H1 (cell line): ENCODE measurements at regions not wholly inside any gene's neighbourhood (a gene's known extent, or its start where the extent isn't known, plus 50 kb on each side); places are given as distances from the start of the nearest gene placed in this dataset.

Source experiments
- CTCF ChIA-PET: fragments of 300-600 bp; sonication (Branson Sonifier 250); formaldehyde crosslinking; loops from one replicate; lab custom pipeline; 2021; ENCODE audit not compliant: partially characterized antibody; lab: Charles Lee
- POLR2A ChIA-PET: fragments of 300-600 bp; sonication (Branson Sonifier 250); formaldehyde crosslinking; loops from one replicate; lab custom pipeline; 2021; ENCODE audit warnings: inconsistent platforms; ENCODE audit not compliant: partially characterized antibody; lab: Charles Lee
- DNase-seq, 2 experiments: peaks; one replicate each; pipeline versions ENCODE4 v3.0.0 to v3.0.0-alpha.2; 2010 to 2022; ENCODE audit warnings: low spot score in 2 of 2, low read depth in 1 of 2, mixed read lengths in 1 of 2
- FAIRE-seq: peaks from 2 replicates; lab custom pipeline; 2011; peaks lifted over from hg19 to GRCh38; lab: Jason Lieb, UNC
- H2AFZ ChIP-seq: 2 replicates; pipeline ENCODE4 v1.8.1; 2012; ENCODE audit warnings: low read length, inconsistent platforms
- H2AK5ac ChIP-seq: 2 replicates; pipeline ENCODE4 v1.6.1; 2013; ENCODE audit warnings: low read depth, low read length
- H2BK120ac ChIP-seq: replicated peaks from 2 replicates; pipeline ENCODE3; 2013; ENCODE audit warnings: low read depth, low read length, inconsistent platforms
- H2BK12ac ChIP-seq: 2 replicates; pipeline ENCODE4 v1.6.1; 2013; ENCODE audit warnings: low read depth, low read length
- H2BK15ac ChIP-seq: 2 replicates; pipeline ENCODE4 v1.6.1; 2013; ENCODE audit warnings: low read length
- H2BK20ac ChIP-seq: 2 replicates; pipeline ENCODE4 v1.6.1; 2013; ENCODE audit warnings: low read length
- H2BK5ac ChIP-seq: 2 replicates; pipeline ENCODE4 v1.6.1; 2013; ENCODE audit warnings: low read depth, low read length
- H3K14ac ChIP-seq: 2 replicates; pipeline ENCODE4 v1.6.1; 2013; ENCODE audit warnings: inconsistent platforms; ENCODE audit not compliant: insufficient read length
- H3K18ac ChIP-seq: 2 replicates; pipeline ENCODE4 v1.6.1; 2013; ENCODE audit warnings: low read length; ENCODE audit errors: extremely low read depth
- H3K23ac ChIP-seq: 2 replicates; pipeline ENCODE4 v1.6.1; 2013; ENCODE audit warnings: inconsistent platforms; ENCODE audit not compliant: insufficient read length
- H3K23me2 ChIP-seq: 2 replicates; pipeline ENCODE4 v1.6.1; 2013; ENCODE audit warnings: low read depth, low read length
- H3K27ac ChIP-seq: 2 replicates; pipeline ENCODE4 v1.6.1; 2011; ENCODE audit warnings: low read depth, low read length, inconsistent platforms
- H3K27me3 ChIP-seq, 4 experiments: replicated peaks in 1 of 4; 1 replicate in 1 of 4; 2 replicates in 3 of 4; pipeline versions ENCODE4 v1.6.1 to v1.8.1; 2011 to 2013; ENCODE audit warnings: low read length in 3 of 4, mild to moderate bottlenecking in 3 of 4, inconsistent platforms in 2 of 4, mixed read lengths in 2 of 4, moderate library complexity in 1 of 4; ENCODE audit not compliant: control insufficient read depth in 3 of 4, insufficient read depth in 3 of 4; ENCODE audit errors: extremely low read depth in 1 of 4
- H3K36me3 ChIP-seq, 4 experiments: 2 replicates each; pipeline versions ENCODE4 v1.6.1 to v1.8.1; 2011 to 2013; ENCODE audit warnings: mild to moderate bottlenecking in 4 of 4, low read length in 3 of 4, moderate library complexity in 2 of 4, control low read depth in 1 of 4, inconsistent platforms in 1 of 4; ENCODE audit not compliant: insufficient read depth in 4 of 4, control insufficient read depth in 2 of 4
- H3K4ac ChIP-seq: replicated peaks from 2 replicates; pipeline ENCODE3; 2013; ENCODE audit warnings: low read length, low read depth, mixed read lengths, inconsistent platforms; ENCODE audit not compliant: insufficient read length
- H3K4me1 ChIP-seq, 4 experiments: replicated peaks in 1 of 4; 1 replicate in 1 of 4; 2 replicates in 3 of 4; pipeline versions ENCODE4 v1.6.1 to v1.8.1; 2011 to 2013; ENCODE audit warnings: low read length in 3 of 4, inconsistent platforms in 2 of 4, mixed read lengths in 1 of 4; ENCODE audit not compliant: insufficient read depth in 4 of 4, control insufficient read depth in 3 of 4
- H3K4me2 ChIP-seq, 2 experiments: 2 replicates each; pipeline versions ENCODE4 v1.6.1 to v1.8.1; 2011 to 2013; ENCODE audit warnings: low read depth in 2 of 2, low read length in 2 of 2, control low read depth in 1 of 2, inconsistent platforms in 1 of 2, mild to moderate bottlenecking in 1 of 2; ENCODE audit not compliant: insufficient read depth in 1 of 2
- H3K4me3 ChIP-seq, 4 experiments: fragments of 200-600, 300-600 bp in 1 of 4; sonication (generic), shearing (Covaris generic), sonication (Bioruptor Twin) in 1 of 4; 2 replicates each; pipeline versions ENCODE4 v1.5.1 to v1.8.1; 2011 to 2016; ENCODE audit warnings: low read length in 4 of 4, low read depth in 3 of 4, control low read depth in 2 of 4, inconsistent platforms in 2 of 4, mild to moderate bottlenecking in 2 of 4, mixed read lengths in 1 of 4, moderate library complexity in 1 of 4; ENCODE audit not compliant: insufficient read depth in 2 of 4; ENCODE audit errors: extremely low read depth in 1 of 4
- H3K56ac ChIP-seq: replicated peaks from 2 replicates; pipeline ENCODE3; 2013; ENCODE audit warnings: low read depth, mild to moderate bottlenecking, mixed read lengths, low read length, inconsistent platforms; ENCODE audit not compliant: insufficient read length
- H3K79me1 ChIP-seq: 2 replicates; pipeline ENCODE4 v1.6.1; 2013; ENCODE audit warnings: low read depth, low read length, control low read depth
- H3K79me2 ChIP-seq, 2 experiments: 2 replicates each; pipeline versions ENCODE4 v1.6.1 to v1.8.1; 2012 to 2013; ENCODE audit warnings: low read length in 2 of 2, mild to moderate bottlenecking in 2 of 2, inconsistent platforms in 1 of 2; ENCODE audit not compliant: insufficient read depth in 2 of 2, control insufficient read depth in 1 of 2
- H3K9ac ChIP-seq, 4 experiments: replicated peaks in 1 of 4; 1 replicate in 1 of 4; 2 replicates in 3 of 4; pipeline versions ENCODE4 v1.6.1 to v1.8.1; 2011 to 2013; ENCODE audit warnings: low read depth in 3 of 4, low read length in 3 of 4, control low read depth in 2 of 4, mild to moderate bottlenecking in 2 of 4, moderate library complexity in 2 of 4, inconsistent platforms in 1 of 4; ENCODE audit errors: extremely low read depth in 1 of 4
- H3K9me3 ChIP-seq, 2 experiments: 2 replicates each; pipeline versions ENCODE4 v1.6.1 to v1.8.1; 2012 to 2013; ENCODE audit warnings: mild to moderate bottlenecking in 2 of 2, moderate library complexity in 2 of 2, control low read depth in 1 of 2, inconsistent platforms in 1 of 2, low read depth in 1 of 2, low read length in 1 of 2, mixed read lengths in 1 of 2; ENCODE audit not compliant: insufficient read depth in 2 of 2
- H4K20me1 ChIP-seq, 2 experiments: replicated peaks in 1 of 2; 2 replicates each; pipeline versions ENCODE3 to v1.8.1; 2011 to 2013; ENCODE audit warnings: inconsistent platforms in 2 of 2, low read length in 2 of 2, mild to moderate bottlenecking in 1 of 2; ENCODE audit not compliant: insufficient read depth in 2 of 2, control insufficient read depth in 1 of 2
- H4K5ac ChIP-seq: 2 replicates; pipeline ENCODE4 v1.6.1; 2013; ENCODE audit warnings: low read length, low read depth, mixed read lengths, inconsistent platforms; ENCODE audit not compliant: insufficient read length
- H4K8ac ChIP-seq: 2 replicates; pipeline ENCODE4 v1.8.0; 2013; ENCODE audit warnings: mild to moderate bottlenecking, moderate library complexity, low read length, inconsistent platforms; ENCODE audit not compliant: insufficient read depth; ENCODE audit errors: extremely low read depth
- H4K91ac ChIP-seq: replicated peaks from 2 replicates; pipeline ENCODE3; 2013; ENCODE audit warnings: low read length, mixed read lengths, inconsistent platforms; ENCODE audit not compliant: insufficient read length
- BACH1 ChIP-seq: IDR thresholded peaks from 2 replicates; pipeline ENCODE4 v1.6.1; 2012; ENCODE audit warnings: low read length, improper control_type of control experiment
- MAFK ChIP-seq: IDR thresholded peaks from 2 replicates; pipeline ENCODE4 v1.6.1; 2012; ENCODE audit warnings: low read depth, mild to moderate bottlenecking, improper control_type of control experiment, low read length
- NANOG ChIP-seq: IDR thresholded peaks from 2 replicates; pipeline ENCODE4 v1.6.1; 2011; ENCODE audit warnings: low read length, low read depth, mild to moderate bottlenecking, inconsistent platforms; ENCODE audit not compliant: insufficient read depth, poor library complexity, severe bottlenecking
- RXRA ChIP-seq: IDR thresholded peaks from 2 replicates; pipeline ENCODE4 v1.6.1; 2011; ENCODE audit warnings: low read depth, mild to moderate bottlenecking, low read length, moderate library complexity; ENCODE audit not compliant: insufficient read depth
- SAP30 ChIP-seq: fragments of 300-600 bp; sonication (generic); IDR thresholded peaks from 2 replicates; pipeline ENCODE4 v1.7.1; 2012; ENCODE audit warnings: low read length, moderate library complexity, mild to moderate bottlenecking, inconsistent platforms; ENCODE audit not compliant: insufficient read depth, insufficient replicate concordance
- WGBS, 2 experiments: shearing (Covaris generic) in 1 of 2; methylation state at CpG; one replicate each; pipeline versions ENCODE4 v1.1.6 to v1.1.7; 2013 to 2015; ENCODE audit warnings: low lambda C conversion rate in 2 of 2, mixed read lengths in 2 of 2, inconsistent platforms in 1 of 2, low coverage in 1 of 2, missing lambda C conversion rate in 1 of 2; ENCODE audit not compliant: insufficient replicate concordance in 2 of 2, insufficient coverage in 1 of 2, insufficient read length in 1 of 2; ENCODE audit errors: extremely low coverage in 1 of 2, missing lambda C conversion rate in 1 of 2; 5-methylcytosine and 5-hydroxymethylcytosine counted together

- no peaks in the 10 kb centered on the region for H4K20me1 ChIP-seq
- 94% methylated on average over 1 of the region's 1 CpG; no CpG with 5 or more reads in 1 of the 2 experiments for WGBS, 2 experiments
- H3K9ac ChIP-seq, result no peak overlapping the region
- no peak overlapping the region for H2BK5ac ChIP-seq
- H3K23me2 ChIP-seq, result no peaks in the 10 kb centered on the region
- POLR2A ChIA-PET, result no interaction called here
- H3K4me1 ChIP-seq, result no peaks in the 10 kb centered on the region; a peak in 2 of 7 replicates
- H3K23ac ChIP-seq, result no peak overlapping the region
- no peak overlapping the region for H4K5ac ChIP-seq
- H4K8ac ChIP-seq, result no peak overlapping the region
- no peak overlapping the region for H3K4me3 ChIP-seq
- no peak overlapping the region for H2BK15ac ChIP-seq
- peaks cover 3 to 12% of the 10 kb centered on the region in 2 experiments; a peak in 2 of 4 replicates for H3K9me3 ChIP-seq
- no peak overlapping the region for H2BK120ac ChIP-seq
- H2AFZ ChIP-seq, result no peak overlapping the region
- no peak overlapping the region for H3K14ac ChIP-seq
- H3K79me2 ChIP-seq, result no peaks in the 10 kb centered on the region
- no peak overlapping the region for H3K4me2 ChIP-seq
- no peak overlapping the region for H4K91ac ChIP-seq
- DNase-seq (no peak), FAIRE-seq (no peak)
- no peak overlapping the region for H3K27ac ChIP-seq
- no peaks in the 10 kb centered on the region for H3K79me1 ChIP-seq
- H3K36me3 ChIP-seq, result peaks cover 0 to 5% (median 0%) of the 10 kb centered on the region in 4 experiments; a peak in 1 of 8 replicates
- H3K18ac ChIP-seq, result no peak overlapping the region
- H2AK5ac ChIP-seq, result no peak overlapping the region
- no peak overlapping the region for H3K4ac ChIP-seq
- no peak overlapping the region for H3K56ac ChIP-seq
- CTCF ChIA-PET, result no interaction called here
- no peaks in the 10 kb centered on the region for H3K27me3 ChIP-seq
- H2BK20ac ChIP-seq, result no peak overlapping the region
- TF ChIP-seq NANOG, result no peak
- TF ChIP-seq SAP30, result no peak
- TF ChIP-seq BACH1, result peak; percentile 36; the same call in 1 of the 2 replicates
- no peak for TF ChIP-seq RXRA
- peak; percentile 27; the same call in 1 of the 2 replicates for TF ChIP-seq MAFK
- no peak overlapping the region for H2BK12ac ChIP-seq
These were observed 552.2 kb upstream of the STXBP6 start for GRCh38 chr14:25602106-25602505.
